Rectal smooth muscle tissue (tissue), 1 donor: ENCODE measurements at regions not wholly inside any gene's neighbourhood (a gene's known extent, or its start where the extent isn't known, plus 50 kb on each side); places are given as distances from the start of the nearest gene placed in this dataset.

Experiments used
- H3K27ac ChIP-seq: one replicate; pipeline ENCODE4 v1.7.0; 2013; ENCODE audit warnings: low read depth, low read length, inconsistent platforms
- H3K27me3 ChIP-seq: one replicate; pipeline ENCODE4 v1.7.0; 2013; ENCODE audit warnings: low read length; ENCODE audit not compliant: control insufficient read depth, insufficient read depth
- H3K36me3 ChIP-seq: one replicate; pipeline ENCODE4 v1.7.0; 2013; ENCODE audit warnings: low read length; ENCODE audit not compliant: control insufficient read depth, insufficient read depth
- H3K4me1 ChIP-seq: one replicate; pipeline ENCODE4 v1.7.0; 2013; ENCODE audit warnings: low read length; ENCODE audit not compliant: control insufficient read depth, insufficient read depth
- H3K4me3 ChIP-seq: one replicate; pipeline ENCODE4 v1.7.0; 2013; ENCODE audit warnings: low read length
- H3K9ac ChIP-seq: one replicate; pipeline ENCODE4 v1.7.0; 2013; ENCODE audit warnings: low read length

DNA sequence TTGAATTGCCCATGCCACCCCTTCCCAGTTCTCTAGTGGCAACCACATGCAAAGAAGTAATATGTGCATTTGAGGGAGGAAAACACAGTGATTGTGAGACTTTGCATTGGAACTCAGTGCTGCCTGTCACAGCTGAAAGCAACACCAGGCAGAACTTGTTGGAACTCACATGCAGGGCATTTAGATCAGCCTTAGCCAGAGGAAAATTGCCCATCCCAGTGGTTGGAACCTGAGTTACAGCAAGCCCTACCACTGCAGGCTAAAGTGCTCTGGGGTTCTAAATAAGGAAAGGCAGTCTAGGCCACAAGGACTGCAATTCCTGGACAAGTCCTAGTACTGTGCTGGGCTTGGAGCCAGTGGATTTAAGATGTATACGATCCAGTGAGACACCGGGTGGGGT, 245.3 kb upstream of the UFL1 start:
- Histone ChIP-seq H3K4me1 (no peaks in the 10 kb centered on the region), H3K27me3 (no peaks in the 10 kb centered on the region), H3K9ac (no peak overlapping the region), H3K27ac (no peak overlapping the region), H3K4me3 (no peak overlapping the region), H3K36me3 (no peaks in the 10 kb centered on the region)

DNA sequence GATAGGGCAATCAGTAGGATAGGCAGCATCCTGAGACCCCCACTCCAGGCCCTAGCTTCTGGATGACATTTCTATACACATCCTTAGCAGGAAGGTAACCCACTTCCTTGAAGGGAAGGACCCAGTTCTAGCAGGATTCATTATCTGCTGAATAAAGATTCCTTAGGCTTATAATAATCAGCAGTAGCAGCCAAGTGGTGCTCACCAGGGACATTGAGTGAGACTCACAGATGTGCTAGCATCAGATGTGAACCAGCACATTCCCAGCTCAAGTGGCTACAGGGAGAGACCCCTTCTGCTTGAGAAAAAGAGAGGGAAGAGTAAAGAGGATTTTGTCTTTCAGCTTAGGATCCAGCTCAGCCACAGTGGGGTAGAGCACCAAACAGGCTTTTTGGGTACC, 244.8 kb upstream of the UFL1 start:
- Histone ChIP-seq H3K27ac (no peak overlapping the region), H3K9ac (no peak overlapping the region), H3K36me3 (no peaks in the 10 kb centered on the region), H3K4me3 (no peak overlapping the region), H3K27me3 (no peaks in the 10 kb centered on the region), H3K4me1 (no peaks in the 10 kb centered on the region)

DNA sequence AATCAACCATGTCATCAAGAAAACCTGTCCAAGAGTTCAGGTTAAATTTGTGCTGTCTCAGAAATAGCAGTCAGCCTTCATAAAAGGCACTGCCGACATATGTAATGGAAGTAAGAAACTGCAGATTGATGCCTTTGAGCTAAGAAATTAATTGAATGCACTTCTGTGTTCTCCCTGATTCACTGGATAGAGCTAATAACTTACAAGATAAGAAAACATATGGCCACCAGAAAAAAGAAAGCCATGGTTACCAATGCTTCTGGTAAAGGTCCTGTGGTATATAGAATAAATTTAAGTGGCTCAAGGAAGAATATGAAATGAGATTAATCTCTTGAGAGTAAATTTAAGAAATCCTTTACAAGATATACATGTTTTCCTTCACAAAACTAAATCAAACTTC, 242.5 kb upstream of the UFL1 start:
- Histone ChIP-seq H3K9ac (no peak overlapping the region), H3K36me3 (no peaks in the 10 kb centered on the region), H3K4me3 (no peak overlapping the region), H3K27ac (no peak overlapping the region), H3K4me1 (no peaks in the 10 kb centered on the region), H3K27me3 (no peaks in the 10 kb centered on the region)

DNA sequence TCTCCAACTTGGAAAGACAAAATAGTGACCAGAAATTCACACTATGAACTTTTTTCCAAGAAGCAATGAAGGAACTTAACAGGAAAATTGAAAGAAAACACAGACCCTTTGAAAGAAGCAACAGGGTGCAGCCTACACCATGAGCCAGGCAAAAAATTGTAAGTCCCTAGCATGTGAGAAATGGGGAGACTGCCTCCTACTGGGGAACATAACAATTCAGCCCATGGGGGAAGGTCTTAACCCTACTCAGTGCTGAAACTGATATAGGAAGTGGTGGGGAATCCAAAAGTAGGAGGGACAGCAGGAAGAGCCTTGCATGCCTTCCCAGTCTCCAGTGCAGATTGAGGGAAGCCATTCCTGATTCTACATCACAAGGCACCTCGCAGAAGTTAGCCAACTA, 235.1 kb upstream of the UFL1 start:
- H3K36me3 ChIP-seq, result no peaks in the 10 kb centered on the region
- H3K4me3 ChIP-seq, result no peak overlapping the region
- H3K27ac ChIP-seq, result no peak overlapping the region
- H3K27me3 ChIP-seq, result no peaks in the 10 kb centered on the region
- no peak overlapping the region for H3K9ac ChIP-seq
- no peaks in the 10 kb centered on the region for H3K4me1 ChIP-seq

DNA sequence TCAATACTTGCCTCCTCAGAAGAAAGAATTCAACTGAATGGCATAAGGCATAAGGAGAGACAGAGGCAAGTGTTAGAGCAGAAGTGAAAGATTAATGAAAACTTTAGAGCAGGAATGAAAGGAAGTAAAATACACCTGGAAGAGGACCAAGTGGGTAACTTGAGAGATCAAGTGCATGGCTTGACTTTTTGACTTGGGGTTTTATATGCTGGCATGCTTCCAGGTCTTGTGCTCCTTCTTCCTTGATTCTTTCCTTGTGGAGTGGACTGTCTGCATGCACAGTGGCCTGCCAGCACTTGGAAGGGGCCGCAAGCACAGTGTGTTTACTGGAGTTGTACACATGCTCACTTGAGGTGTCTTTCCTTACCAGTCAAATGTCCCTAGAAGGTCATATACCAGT, 222.1 kb upstream of the UFL1 start:
- H3K27me3 ChIP-seq, result no peaks in the 10 kb centered on the region
- no peaks in the 10 kb centered on the region for H3K4me1 ChIP-seq
- H3K27ac ChIP-seq, result no peak overlapping the region
- H3K9ac ChIP-seq, result no peak overlapping the region
- no peaks in the 10 kb centered on the region for H3K36me3 ChIP-seq
- H3K4me3 ChIP-seq, result no peak overlapping the region

DNA sequence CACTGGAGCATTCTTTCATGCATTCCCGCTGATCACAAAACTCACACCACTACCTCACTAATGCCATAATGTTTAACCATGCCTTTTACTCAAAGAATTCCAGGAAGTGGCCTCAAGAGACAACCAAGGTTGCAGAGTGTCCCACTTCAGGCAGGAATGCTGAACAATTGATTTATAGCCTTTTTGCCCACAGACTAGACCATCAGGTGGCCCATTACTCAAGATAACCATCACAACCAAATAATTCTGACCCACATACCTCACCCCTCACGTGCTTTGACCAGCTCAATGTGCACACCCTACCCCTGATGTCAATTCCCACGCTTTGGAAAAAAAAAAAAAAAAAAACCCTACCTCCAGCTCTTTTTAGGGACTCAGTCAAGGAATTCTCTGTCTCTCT, 220.6 kb upstream of the UFL1 start:
- no peaks in the 10 kb centered on the region for H3K36me3 ChIP-seq
- H3K27ac ChIP-seq, result no peak overlapping the region
- H3K4me1 ChIP-seq, result no peaks in the 10 kb centered on the region
- no peak overlapping the region for H3K9ac ChIP-seq
- no peak overlapping the region for H3K4me3 ChIP-seq
- H3K27me3 ChIP-seq, result no peaks in the 10 kb centered on the region

DNA sequence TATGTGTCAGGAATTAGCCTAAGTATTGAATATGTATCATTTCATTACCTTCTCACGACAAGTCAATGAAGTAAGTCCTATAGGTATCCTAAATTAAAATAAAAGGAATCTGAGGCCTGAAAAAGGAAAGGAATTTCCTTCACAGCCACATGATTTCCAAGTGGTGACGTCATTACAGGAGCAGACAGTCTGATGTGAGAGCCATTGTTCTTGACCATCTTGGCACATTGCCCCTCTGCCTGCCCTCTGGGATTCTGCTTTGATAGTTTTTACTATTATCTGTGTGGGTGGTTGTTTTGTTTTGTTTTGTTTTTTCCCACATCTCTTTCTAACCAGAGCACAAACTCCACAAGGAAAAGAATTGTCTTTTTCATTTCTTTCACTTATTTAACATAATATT, 219.8 kb upstream of the UFL1 start:
- Histone ChIP-seq H3K27ac (no peak overlapping the region), H3K4me1 (no peaks in the 10 kb centered on the region), H3K9ac (no peak overlapping the region), H3K36me3 (no peaks in the 10 kb centered on the region), H3K4me3 (no peak overlapping the region), H3K27me3 (no peaks in the 10 kb centered on the region)

DNA sequence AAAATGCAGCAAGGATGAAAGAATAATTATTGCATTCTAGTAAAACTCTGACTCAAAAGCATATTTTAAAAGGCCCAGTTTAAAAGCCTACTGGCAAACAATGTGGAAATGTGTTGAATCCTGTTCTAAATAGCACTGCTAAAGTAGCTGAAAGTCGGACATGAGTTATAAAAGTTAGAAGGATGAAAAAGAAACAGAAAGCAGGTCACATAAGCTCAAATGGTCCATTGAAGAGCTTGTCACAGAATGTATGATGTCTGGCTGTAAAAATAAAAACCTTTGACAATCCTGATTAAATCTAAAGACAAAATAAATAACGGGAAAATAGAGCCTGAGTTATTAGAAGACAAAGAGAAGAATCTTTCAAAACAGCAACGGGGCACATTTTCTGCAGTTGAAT, 218.6 kb upstream of the UFL1 start:
- H3K4me3 ChIP-seq, result no peak overlapping the region

DNA sequence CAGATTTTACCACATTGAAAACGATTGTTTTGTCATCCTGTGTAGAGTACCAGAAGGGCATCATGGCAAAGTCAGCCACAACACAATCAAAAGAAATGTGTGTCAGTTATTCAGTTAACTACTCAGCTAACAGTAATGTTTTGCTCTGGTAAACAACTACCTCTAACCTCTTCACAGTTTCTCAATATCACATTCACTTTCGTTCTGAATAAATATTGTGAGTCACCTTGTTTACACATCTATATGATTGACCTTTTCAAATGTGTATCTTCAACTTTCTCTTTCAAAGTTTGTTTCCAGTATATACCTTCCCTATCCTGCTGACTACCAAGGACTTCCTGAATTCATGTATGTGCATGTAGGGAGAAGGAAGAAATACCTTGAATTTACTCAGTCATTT, 216.6 kb upstream of the UFL1 start:
- H3K4me1 ChIP-seq, result no peaks in the 10 kb centered on the region
- H3K4me3 ChIP-seq, result no peak overlapping the region
- no peak overlapping the region for H3K9ac ChIP-seq
- no peaks in the 10 kb centered on the region for H3K27me3 ChIP-seq
- no peaks in the 10 kb centered on the region for H3K36me3 ChIP-seq
- no peak overlapping the region for H3K27ac ChIP-seq

More for the DNA sequence above, 218.6 kb upstream of the UFL1 start:
- no peaks in the 10 kb centered on the region for H3K27me3 ChIP-seq
- H3K36me3 ChIP-seq, result no peaks in the 10 kb centered on the region
- no peaks in the 10 kb centered on the region for H3K4me1 ChIP-seq
- H3K27ac ChIP-seq, result no peak overlapping the region
- no peak overlapping the region for H3K9ac ChIP-seq

DNA sequence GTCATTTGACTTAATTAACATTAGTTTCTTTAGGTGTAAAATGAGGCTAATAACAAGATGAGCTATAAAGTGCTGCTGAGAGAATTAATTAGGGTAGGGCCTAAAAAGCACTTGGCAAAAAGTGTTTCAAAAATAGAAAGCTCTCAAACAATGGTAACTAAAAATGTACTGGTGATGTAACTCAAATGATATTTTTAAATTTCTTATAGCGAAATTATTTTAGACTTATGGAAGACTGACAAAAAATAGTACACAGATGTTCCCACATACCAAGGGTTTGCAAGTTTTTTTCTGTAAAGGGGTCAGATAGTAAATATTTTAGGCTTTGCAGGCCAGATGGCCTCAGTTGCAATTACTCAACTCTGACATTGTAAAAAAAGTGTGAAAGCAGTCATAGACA, 190.7 kb upstream of the UFL1 start:
- Histone ChIP-seq H3K27me3 (no peaks in the 10 kb centered on the region), H3K9ac (no peak overlapping the region), H3K4me1 (no peaks in the 10 kb centered on the region), H3K27ac (no peak overlapping the region), H3K4me3 (no peak overlapping the region), H3K36me3 (no peaks in the 10 kb centered on the region)

DNA sequence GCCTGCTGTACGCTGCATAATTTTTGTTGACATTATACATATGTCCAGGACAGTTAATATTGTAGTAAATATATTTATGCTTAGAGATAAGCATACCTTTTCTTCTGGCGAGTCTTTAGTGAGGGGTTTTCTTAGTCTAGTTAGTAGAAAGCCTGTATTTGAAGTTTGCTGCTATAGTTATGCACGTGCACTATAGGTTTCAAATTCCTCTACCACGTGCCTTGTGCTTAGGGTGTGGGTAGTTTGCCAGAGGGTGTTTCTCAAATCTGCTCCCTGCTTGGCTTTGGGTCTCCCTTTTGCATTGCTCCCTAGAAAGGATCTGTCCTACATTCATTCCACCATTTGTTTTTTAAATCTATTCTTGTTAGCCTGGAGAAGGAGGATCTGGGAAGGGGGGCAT, 181.4 kb upstream of the UFL1 start:
- Histone ChIP-seq H3K4me1 (no peaks in the 10 kb centered on the region), H3K4me3 (no peak overlapping the region), H3K36me3 (no peaks in the 10 kb centered on the region), H3K9ac (no peak overlapping the region), H3K27ac (no peak overlapping the region), H3K27me3 (no peaks in the 10 kb centered on the region)

DNA sequence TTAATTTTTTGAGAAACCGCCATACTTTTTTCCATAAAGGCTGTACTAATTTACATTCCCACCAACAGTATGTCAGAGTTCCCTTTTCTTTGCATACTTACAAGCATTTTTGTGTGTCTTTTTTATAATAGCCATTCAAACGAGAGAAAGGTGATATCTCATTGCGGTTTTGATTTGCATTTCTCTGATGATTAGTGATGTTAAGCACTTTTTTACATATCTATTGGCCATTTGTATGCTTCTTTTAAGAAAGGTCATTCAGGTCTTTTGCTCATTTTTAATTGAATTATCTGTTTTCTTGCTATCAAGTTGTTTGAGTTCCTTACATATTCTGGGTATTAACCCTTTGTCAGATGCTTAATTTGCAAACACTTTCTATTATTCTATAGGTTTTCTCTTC, 176.1 kb upstream of the UFL1 start:
- no peak overlapping the region for H3K4me3 ChIP-seq

DNA sequence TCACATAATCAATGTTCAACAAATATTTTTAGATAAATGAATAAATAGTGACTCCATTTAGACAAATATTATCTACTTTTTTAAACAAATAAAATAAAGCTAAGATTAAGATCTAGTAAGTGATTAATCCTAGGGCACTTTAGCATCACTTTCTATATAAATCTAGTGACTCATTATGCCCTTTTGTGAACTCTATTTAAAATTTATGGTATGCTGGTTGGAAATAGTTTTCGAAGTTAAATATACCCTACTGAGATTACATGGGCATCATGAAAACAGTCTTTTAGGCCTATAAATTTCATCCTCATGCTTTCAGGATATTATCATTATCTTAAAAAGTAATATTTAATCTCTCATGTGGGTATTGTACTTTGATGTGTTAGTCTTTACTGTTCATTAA, 140.4 kb upstream of the UFL1 start:
- H3K27me3 ChIP-seq, result no peaks in the 10 kb centered on the region
- H3K4me1 ChIP-seq, result no peaks in the 10 kb centered on the region
- H3K36me3 ChIP-seq, result no peaks in the 10 kb centered on the region
- H3K9ac ChIP-seq, result no peak overlapping the region
- no peak overlapping the region for H3K4me3 ChIP-seq
- H3K27ac ChIP-seq, result no peak overlapping the region

More for the DNA sequence above, 176.1 kb upstream of the UFL1 start:
- Histone ChIP-seq H3K27ac (no peak overlapping the region), H3K36me3 (no peaks in the 10 kb centered on the region), H3K4me1 (no peaks in the 10 kb centered on the region), H3K9ac (no peak overlapping the region), H3K27me3 (no peaks in the 10 kb centered on the region)
